ENCODE measurements at regions not wholly inside any gene's neighbourhood (a gene's known extent, or its start where the extent isn't known, plus 50 kb on each side); places are given as distances from the start of the nearest gene placed in this dataset.

- no peak for TF ChIP-seq POLR2A (IDR thresholded peaks at IDR 0.05)
- no peak for TF ChIP-seq CTCF (IDR thresholded peaks at IDR 0.05)
Measured at GRCh38 chr11:116558504-116559211, 214.1 kb downstream of the BUD13 start.
